Astrocyte (in vitro differentiated cells and primary cell): ENCODE measurements at regions not wholly inside any gene's neighbourhood (a gene's known extent, or its start where the extent isn't known, plus 50 kb on each side); places are given as distances from the start of the nearest gene placed in this dataset.

Experiments
- EZH2 ChIP-seq: IDR thresholded peaks from 2 replicates; pipeline ENCODE4 v1.6.1; 2012; ENCODE audit warnings: mild to moderate bottlenecking, low read length, inconsistent platforms; ENCODE audit not compliant: insufficient read depth
- TF ChIP-seq, protein P1 (sequence below): IDR thresholded peaks from 2 replicates; pipeline ENCODE4 v1.5.1; 2011; ENCODE audit warnings: low read depth, mild to moderate bottlenecking, inconsistent platforms, low read length, moderate library complexity; ENCODE audit not compliant: insufficient read depth

DNA sequence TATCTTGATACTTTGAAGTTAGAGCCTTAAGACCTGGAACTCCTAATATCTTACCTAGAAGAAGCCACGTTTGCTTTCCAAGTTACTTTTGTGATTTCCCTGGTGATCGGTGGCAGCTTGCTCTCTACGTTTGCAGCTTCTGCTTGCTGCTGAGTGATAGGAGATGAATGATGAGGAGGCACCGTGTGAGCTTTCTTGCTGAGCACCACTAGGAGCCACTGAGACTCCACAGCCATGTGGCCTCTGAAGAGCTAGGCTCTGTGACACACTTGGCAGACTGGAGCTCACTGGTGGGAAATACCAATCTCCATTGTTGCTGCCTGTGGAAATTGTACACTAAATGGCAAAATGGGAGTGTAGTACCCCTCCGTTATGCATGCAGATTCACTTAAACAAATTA is 161.8 kb downstream of the IBTK start:
- TF ChIP-seq, protein P1, sequence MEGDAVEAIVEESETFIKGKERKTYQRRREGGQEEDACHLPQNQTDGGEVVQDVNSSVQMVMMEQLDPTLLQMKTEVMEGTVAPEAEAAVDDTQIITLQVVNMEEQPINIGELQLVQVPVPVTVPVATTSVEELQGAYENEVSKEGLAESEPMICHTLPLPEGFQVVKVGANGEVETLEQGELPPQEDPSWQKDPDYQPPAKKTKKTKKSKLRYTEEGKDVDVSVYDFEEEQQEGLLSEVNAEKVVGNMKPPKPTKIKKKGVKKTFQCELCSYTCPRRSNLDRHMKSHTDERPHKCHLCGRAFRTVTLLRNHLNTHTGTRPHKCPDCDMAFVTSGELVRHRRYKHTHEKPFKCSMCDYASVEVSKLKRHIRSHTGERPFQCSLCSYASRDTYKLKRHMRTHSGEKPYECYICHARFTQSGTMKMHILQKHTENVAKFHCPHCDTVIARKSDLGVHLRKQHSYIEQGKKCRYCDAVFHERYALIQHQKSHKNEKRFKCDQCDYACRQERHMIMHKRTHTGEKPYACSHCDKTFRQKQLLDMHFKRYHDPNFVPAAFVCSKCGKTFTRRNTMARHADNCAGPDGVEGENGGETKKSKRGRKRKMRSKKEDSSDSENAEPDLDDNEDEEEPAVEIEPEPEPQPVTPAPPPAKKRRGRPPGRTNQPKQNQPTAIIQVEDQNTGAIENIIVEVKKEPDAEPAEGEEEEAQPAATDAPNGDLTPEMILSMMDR, result no peak
- no peak for TF ChIP-seq EZH2
